ENCODE measurements at regions not wholly inside any gene's neighbourhood (a gene's known extent, or its start where the extent isn't known, plus 50 kb on each side); places are given as distances from the start of the nearest gene placed in this dataset.

- no peak for TF ChIP-seq MAZ (CRISPR knock-in tag; conservative IDR thresholded peaks at IDR 0.05 in 1 of 2, IDR thresholded peaks at IDR 0.05 in 1 of 2)
Observed at GRCh38 chr7:124557587-124557986, 208.0 kb downstream of the GPR37 start (continued).

- 1% methylated on average over 5 of the region's 5 CpGs for WGBS (ENCODE audit: insufficient coverage, low coverage, missing lambda C conversion rate)
- no peak for TF ChIP-seq ETS1 (conservative IDR thresholded peaks at IDR 0.05; ENCODE audit: control insufficient read depth, low read depth, low read length)
- no peak for TF ChIP-seq POLR2G (IDR thresholded peaks at IDR 0.05; ENCODE audit: low read depth, low read length)
- TF ChIP-seq RNF2 (IDR thresholded peaks at IDR 0.05) = no peak
- no peak for TF ChIP-seq ZNF217 (CRISPR knock-in tag; IDR thresholded peaks at IDR 0.05)
- TF ChIP-seq MTA2 (IDR thresholded peaks at IDR 0.05; ENCODE audit: low read depth) = no peak
- no peak for TF ChIP-seq ZC3H8 (IDR thresholded peaks at IDR 0.05)
- TF ChIP-seq HNRNPLL (IDR thresholded peaks at IDR 0.05; ENCODE audit: low read depth, low read length, poor library complexity, severe bottlenecking) = no peak
- TF ChIP-seq RERE (CRISPR knock-in tag; IDR thresholded peaks at IDR 0.05; ENCODE audit: borderline replicate concordance) = no peak
- TF ChIP-seq SNRNP70 (optimal IDR thresholded peaks at IDR 0.05; ENCODE audit: low read depth, low read length) = no peak
- no peak for TF ChIP-seq PHB (CRISPR knock-in tag; IDR thresholded peaks at IDR 0.05)
- no peak for TF ChIP-seq RBM15 (IDR thresholded peaks at IDR 0.05; ENCODE audit: insufficient read depth, low read length)
- no peak for TF ChIP-seq SLC30A9 (CRISPR knock-in tag; IDR thresholded peaks at IDR 0.05)
- TF ChIP-seq ZNF780A (CRISPR knock-in tag; IDR thresholded peaks at IDR 0.05) = no peak
- TF ChIP-seq MAFK (IDR thresholded peaks at IDR 0.05; ENCODE audit: low read length) = no peak
- TF ChIP-seq ATF3 (IDR thresholded peaks at IDR 0.05) = no peak
- TF ChIP-seq ATF3 (CRISPR knock-in tag; conservative IDR thresholded peaks at IDR 0.05) = no peak
Observed at GRCh38 chr7:124557101-124557500, 208.5 kb downstream of the GPR37 start.

More at GRCh38 chr7:124557101-124557500, 208.5 kb downstream of the GPR37 start:
- CTCF ChIA-PET (ENCODE audit: low intra/inter-chr PET ratio) = no interaction called here
- Histone ChIP-seq H3K27ac (ENCODE audit: extremely low read depth, low read depth, low read length) (no peak overlapping the region), H4K20me1 (replicated peaks; ENCODE audit: control insufficient read depth, insufficient read depth, low read length) (no peaks in the 10 kb centered on the region), H3K36me3 (ENCODE audit: control insufficient read depth, insufficient read depth, low read length) (no peaks in the 10 kb centered on the region), H3K79me2 (ENCODE audit: control insufficient read depth, insufficient read depth, low read length) (no peaks in the 10 kb centered on the region), H2AFZ (ENCODE audit: low read depth, low read length) (no peak overlapping the region), H3K9me3 (replicated peaks; ENCODE audit: control insufficient read depth, insufficient read depth, low read depth, low read length) (no peaks in the 10 kb centered on the region), H3K4me2 (ENCODE audit: insufficient read depth, low read length) (no peak overlapping the region), H3K9ac (ENCODE audit: insufficient read depth in 1 of 2, low read depth in 2 of 2, low read length in 2 of 2) (no peak overlapping the region), H3K4me3 (no peak overlapping the region), H3K4me1 (replicated peaks in 1 of 2; ENCODE audit: control insufficient read depth in 2 of 2, insufficient read depth in 2 of 2, low read length in 2 of 2) (no peaks in the 10 kb centered on the region), H3K9me1 (ENCODE audit: control insufficient read depth, insufficient read depth, low read length) (no peaks in the 10 kb centered on the region), H3K27me3 (ENCODE audit: control insufficient read depth in 2 of 2, insufficient read depth in 2 of 2, low read length in 2 of 2) (no peaks in the 10 kb centered on the region)
- in situ Hi-C loops (cut with MboI) (no loop called here), intact Hi-C loops (cut with micrococcal nuclease) (no loop called here)
- POLR2A ChIA-PET = no interaction called here
- no TSS peak for BruUV-seq (replicated peaks)
- DNase-seq (ENCODE audit: extremely low read depth in 1 of 4, low spot score in 3 of 4) (no peak), FAIRE-seq (no peak), ATAC-seq (no peak)

Measured in K562 (cell line).